ENCODE measurements at regions not wholly inside any gene's neighbourhood (a gene's known extent, or its start where the extent isn't known, plus 50 kb on each side); places are given as distances from the start of the nearest gene placed in this dataset.

- no peak overlapping the region for H3K4me3 Mint-ChIP-seq
- no peaks in the 10 kb centered on the region for H3K9me3 Mint-ChIP-seq
- no peaks in the 10 kb centered on the region for H3K4me1 Mint-ChIP-seq (ENCODE audit: low read depth)
- DNase-seq (no peak), ATAC-seq (no peak)
- peaks cover 19% of the 10 kb centered on the region for H3K27me3 Mint-ChIP-seq (ENCODE audit: low read depth)
- no peaks in the 10 kb centered on the region for H3K36me3 Mint-ChIP-seq (ENCODE audit: insufficient read depth)
Measured at GRCh38 chr9:90368928-90369327, 273.7 kb downstream of the DIRAS2 start.

GRCh38 chr9:90379771-90380170 is 262.9 kb downstream of the DIRAS2 start:
- H3K27me3 Mint-ChIP-seq (ENCODE audit: low read depth) = peaks cover 16% of the 10 kb centered on the region
- no peak for ATAC-seq
- no peak overlapping the region for H3K4me3 Mint-ChIP-seq
- no peaks in the 10 kb centered on the region for H3K4me1 Mint-ChIP-seq (ENCODE audit: low read depth)
- no peak for DNase-seq
- H3K36me3 Mint-ChIP-seq (ENCODE audit: insufficient read depth) = no peaks in the 10 kb centered on the region
- H3K9me3 Mint-ChIP-seq = no peaks in the 10 kb centered on the region

- H3K4me3 Mint-ChIP-seq = no peak overlapping the region
Measured at GRCh38 chr9:90385146-90385545, 257.5 kb downstream of the DIRAS2 start.

GRCh38 chr9:90393365-90394152 is 249.1 kb downstream of the DIRAS2 start:
- DNase-seq (no peak), ATAC-seq (no peak)
- no peak overlapping the region for H3K4me3 Mint-ChIP-seq
- H3K36me3 Mint-ChIP-seq (ENCODE audit: insufficient read depth) = no peaks in the 10 kb centered on the region
- H3K9me3 Mint-ChIP-seq = no peaks in the 10 kb centered on the region
- H3K27me3 Mint-ChIP-seq (ENCODE audit: low read depth) = peaks cover 7% of the 10 kb centered on the region
- no peaks in the 10 kb centered on the region for H3K4me1 Mint-ChIP-seq (ENCODE audit: low read depth)

More at GRCh38 chr9:90385146-90385545, 257.5 kb downstream of the DIRAS2 start:
- Mint-ChIP-seq H3K9me3 (no peaks in the 10 kb centered on the region), H3K4me1 (ENCODE audit: low read depth) (no peaks in the 10 kb centered on the region), H3K36me3 (ENCODE audit: insufficient read depth) (no peaks in the 10 kb centered on the region), H3K27me3 (ENCODE audit: low read depth) (peaks cover 19% of the 10 kb centered on the region)
- DNase-seq (no peak), ATAC-seq (no peak)

GRCh38 chr9:90394871-90395270 is 247.8 kb downstream of the DIRAS2 start:
- Mint-ChIP-seq H3K27me3 (ENCODE audit: low read depth) (peaks cover 5% of the 10 kb centered on the region), H3K36me3 (ENCODE audit: insufficient read depth) (no peaks in the 10 kb centered on the region), H3K4me3 (no peak overlapping the region), H3K9me3 (no peaks in the 10 kb centered on the region), H3K4me1 (ENCODE audit: low read depth) (no peaks in the 10 kb centered on the region)
- ATAC-seq = no peak
- DNase-seq = no peak

GRCh38 chr9:90400091-90400490 is 242.5 kb downstream of the DIRAS2 start:
- H3K4me1 Mint-ChIP-seq (ENCODE audit: low read depth) = no peaks in the 10 kb centered on the region
- H3K9me3 Mint-ChIP-seq = no peaks in the 10 kb centered on the region
- no peak for DNase-seq
- no peaks in the 10 kb centered on the region for H3K36me3 Mint-ChIP-seq (ENCODE audit: insufficient read depth)
- H3K27me3 Mint-ChIP-seq (ENCODE audit: low read depth) = peaks cover 5% of the 10 kb centered on the region
- no peak overlapping the region for H3K4me3 Mint-ChIP-seq
- no peak for ATAC-seq

- Mint-ChIP-seq H3K4me1 (ENCODE audit: low read depth) (no peaks in the 10 kb centered on the region), H3K36me3 (ENCODE audit: insufficient read depth) (no peaks in the 10 kb centered on the region), H3K27me3 (ENCODE audit: low read depth) (peaks cover 7% of the 10 kb centered on the region), H3K9me3 (peaks cover 10% of the 10 kb centered on the region), H3K4me3 (no peak overlapping the region)
- no peak for ATAC-seq
- no peak for DNase-seq
Measured at GRCh38 chr9:90408659-90409058, 234.0 kb downstream of the DIRAS2 start.

- Mint-ChIP-seq H3K27me3 (ENCODE audit: low read depth) (peaks cover 3% of the 10 kb centered on the region), H3K4me1 (ENCODE audit: low read depth) (no peaks in the 10 kb centered on the region), H3K36me3 (ENCODE audit: insufficient read depth) (no peaks in the 10 kb centered on the region), H3K9me3 (no peaks in the 10 kb centered on the region), H3K4me3 (no peak overlapping the region)
- no peak for ATAC-seq
- no peak for DNase-seq
Measured at GRCh38 chr9:90419221-90419851, 223.3 kb downstream of the DIRAS2 start.

GRCh38 chr9:90420211-90420610 is 222.4 kb downstream of the DIRAS2 start:
- Mint-ChIP-seq H3K27me3 (ENCODE audit: low read depth) (peaks cover 3% of the 10 kb centered on the region), H3K4me3 (no peak overlapping the region), H3K4me1 (ENCODE audit: low read depth) (no peaks in the 10 kb centered on the region), H3K9me3 (no peaks in the 10 kb centered on the region), H3K36me3 (ENCODE audit: insufficient read depth) (no peaks in the 10 kb centered on the region)
- ATAC-seq (no peak), DNase-seq (no peak)

GRCh38 chr9:90420768-90421513 is 221.7 kb downstream of the DIRAS2 start:
- no peak for DNase-seq

GRCh38 chr9:90421786-90422185 is 220.8 kb downstream of the DIRAS2 start:
- Mint-ChIP-seq H3K4me3 (no peak overlapping the region), H3K36me3 (ENCODE audit: insufficient read depth) (no peaks in the 10 kb centered on the region), H3K9me3 (no peaks in the 10 kb centered on the region), H3K4me1 (ENCODE audit: low read depth) (no peaks in the 10 kb centered on the region), H3K27me3 (ENCODE audit: low read depth) (peaks cover 3% of the 10 kb centered on the region)
- DNase-seq (no peak), ATAC-seq (no peak)

More at GRCh38 chr9:90420768-90421513, 221.7 kb downstream of the DIRAS2 start:
- no peak for ATAC-seq
- H3K9me3 Mint-ChIP-seq = no peaks in the 10 kb centered on the region
- H3K27me3 Mint-ChIP-seq (ENCODE audit: low read depth) = peaks cover 3% of the 10 kb centered on the region
- no peak overlapping the region for H3K4me3 Mint-ChIP-seq
- H3K36me3 Mint-ChIP-seq (ENCODE audit: insufficient read depth) = no peaks in the 10 kb centered on the region
- no peaks in the 10 kb centered on the region for H3K4me1 Mint-ChIP-seq (ENCODE audit: low read depth)

- no peak for DNase-seq
- H3K4me3 Mint-ChIP-seq = no peak overlapping the region
- H3K9me3 Mint-ChIP-seq = no peaks in the 10 kb centered on the region
- no peaks in the 10 kb centered on the region for H3K4me1 Mint-ChIP-seq (ENCODE audit: low read depth)
- no peak for ATAC-seq
- no peaks in the 10 kb centered on the region for H3K36me3 Mint-ChIP-seq (ENCODE audit: insufficient read depth)
- peaks cover 5% of the 10 kb centered on the region for H3K27me3 Mint-ChIP-seq (ENCODE audit: low read depth)
Measured at GRCh38 chr9:90423661-90424193, 218.9 kb downstream of the DIRAS2 start.

- no peak for ATAC-seq
- no peak overlapping the region for H3K4me3 Mint-ChIP-seq
Measured at GRCh38 chr9:90428517-90428916, 214.1 kb downstream of the DIRAS2 start.

GRCh38 chr9:90432951-90433350 is 209.7 kb downstream of the DIRAS2 start:
- H3K4me3 Mint-ChIP-seq = no peak overlapping the region
- no peaks in the 10 kb centered on the region for H3K4me1 Mint-ChIP-seq (ENCODE audit: low read depth)
- H3K36me3 Mint-ChIP-seq (ENCODE audit: insufficient read depth) = no peaks in the 10 kb centered on the region
- DNase-seq (no peak), ATAC-seq (no peak)
- H3K9me3 Mint-ChIP-seq = no peaks in the 10 kb centered on the region
- peaks cover 15% of the 10 kb centered on the region for H3K27me3 Mint-ChIP-seq (ENCODE audit: low read depth)

More at GRCh38 chr9:90428517-90428916, 214.1 kb downstream of the DIRAS2 start:
- Mint-ChIP-seq H3K27me3 (ENCODE audit: low read depth) (peaks cover 5% of the 10 kb centered on the region), H3K9me3 (no peaks in the 10 kb centered on the region), H3K36me3 (ENCODE audit: insufficient read depth) (no peaks in the 10 kb centered on the region), H3K4me1 (ENCODE audit: low read depth) (no peaks in the 10 kb centered on the region)
- no peak for DNase-seq

Data from activated T-cell treated with anti-CD3 and anti-CD28 coated beads, Interleukin-2, amount 50 U/mL, for 4 hours (primary cell).